Right lobe of liver (tissue), 4 donors: ENCODE measurements at regions not wholly inside any gene's neighbourhood (a gene's known extent, or its start where the extent isn't known, plus 50 kb on each side); places are given as distances from the start of the nearest gene placed in this dataset.

Experiments
- CTCF ChIP-seq, 4 donors: fragments of 200-600 bp in 3 of 4; fragments of 450-650 bp in 1 of 4; IDR thresholded peaks; one replicate each; pipeline versions ENCODE4 v1.5.1 to v1.8.0; 2016 to 2022; ENCODE audit warnings: antibody characterized with exemption in 4 of 4, mild to moderate bottlenecking in 2 of 4
- POLR2A ChIP-seq: fragments of 450-650 bp; IDR thresholded peaks from one replicate; pipeline ENCODE4 v1.6.1; 2017; ENCODE audit warnings: antibody characterized with exemption, mild to moderate bottlenecking
- donor health status: DM: no; HTN: no; CAD: no.
- donor health status: DM: no; HTN: no; CAD: no.
- donor health status: DM: no; HTN: yes; CAD: no.

DNA sequence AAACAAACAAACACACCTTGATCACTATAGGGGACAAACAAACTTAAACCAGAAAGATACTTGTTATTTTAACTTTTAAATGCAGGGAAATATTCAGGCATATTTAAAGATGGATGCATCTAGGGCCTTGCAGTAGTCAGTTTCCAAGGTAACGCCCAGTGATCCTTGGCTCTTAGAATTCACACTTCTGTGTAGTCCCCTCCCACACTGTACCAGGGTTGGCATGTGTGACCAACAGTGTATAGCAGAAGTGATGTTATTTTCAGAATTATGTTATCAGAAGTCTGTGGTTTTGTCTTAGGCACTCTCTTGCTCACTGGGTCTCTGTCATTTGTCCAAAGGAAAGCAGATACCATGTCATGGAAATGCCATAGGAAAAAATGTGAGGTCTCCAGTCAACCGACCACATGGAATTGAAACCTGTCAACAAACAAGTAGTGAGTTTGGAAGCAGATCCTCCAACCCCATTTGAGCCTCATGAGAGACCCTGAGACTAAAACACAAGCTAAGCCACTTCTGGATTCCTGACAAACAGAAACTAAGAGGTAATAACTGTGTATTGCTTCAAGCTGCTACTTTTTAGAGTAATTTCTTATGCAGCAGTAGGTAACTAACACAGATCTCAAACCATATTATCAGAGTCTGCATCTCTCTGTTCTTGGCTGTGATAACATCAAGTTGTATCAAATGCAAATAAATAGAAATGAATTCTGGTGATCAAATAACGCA lies 670.3 kb downstream of the KCTD8 start:
- TF ChIP-seq CTCF (IDR thresholded peaks at IDR 0.05) (no peak), POLR2A (no peak)
